Right lobe of liver (tissue), 6 donors: ENCODE measurements at regions not wholly inside any gene's neighbourhood (a gene's known extent, or its start where the extent isn't known, plus 50 kb on each side); places are given as distances from the start of the nearest gene placed in this dataset.

ENCODE experiments used
- ATAC-seq, 4 donors: fragments of 200-7000 bp; cut with Tn5 transposase; one replicate each; pipeline ENCODE4 v1.9.1; 2020; ENCODE audit warnings: mild to moderate bottlenecking in 4 of 4, moderate library complexity in 4 of 4
- DNase-seq, 3 donors: peaks; one replicate each; pipeline ENCODE4 v3.0.0-alpha.2; 2020
- H3K27ac ChIP-seq, 3 donors: fragments of 200-600 bp; one replicate each; pipeline ENCODE4 v1.8.0; 2022
- H3K27me3 ChIP-seq, 2 donors: fragments of 200-600 bp; one replicate each; pipeline ENCODE4 v1.8.0; 2022
- H3K36me3 ChIP-seq, 4 donors: fragments of 200-600 bp; sonication (generic) in 1 of 4; one replicate each; pipeline versions ENCODE4 v1.5.1 to v1.8.0; 2017 to 2022; ENCODE audit warnings: control low read depth in 1 of 4
- H3K4me1 ChIP-seq, 4 donors: fragments of 200-600 bp; sonication (generic) in 1 of 4; one replicate each; pipeline versions ENCODE4 v1.5.1 to v1.8.0; 2017 to 2022; ENCODE audit warnings: control low read depth in 1 of 4
- H3K4me3 ChIP-seq, 3 donors: fragments of 200-600 bp; one replicate each; pipeline ENCODE4 v1.8.0; 2022
- H3K9me3 ChIP-seq, 4 donors: fragments of 200-600 bp; sonication (generic) in 1 of 4; one replicate each; pipeline versions ENCODE4 v1.5.1 to v1.8.0; 2017 to 2022; ENCODE audit warnings: control low read depth in 1 of 4
- POLR2A ChIP-seq: fragments of 450-650 bp; IDR thresholded peaks from one replicate; pipeline ENCODE4 v1.6.1; 2017; ENCODE audit warnings: antibody characterized with exemption, mild to moderate bottlenecking
- WGBS: methylation state at CpG from one replicate; pipeline ENCODE4 v1.1.6; 2018; ENCODE audit warnings: low coverage, low lambda C conversion rate; ENCODE audit not compliant: insufficient coverage; ENCODE audit errors: missing lambda C conversion rate; 5-methylcytosine and 5-hydroxymethylcytosine counted together
- intact Hi-C, 2 donors: fragments of 100-400 bp; cut with DNase I; formaldehyde crosslinking; loops; one replicate each; pipeline versions ENCODE4 v1.11.2 to v1.14.1; 2022
- TF ChIP-seq, protein P1 (sequence below), 4 donors: fragments of 200-600 bp in 3 of 4; fragments of 450-650 bp in 1 of 4; IDR thresholded peaks; one replicate each; pipeline versions ENCODE4 v1.5.1 to v1.8.0; 2016 to 2022; ENCODE audit warnings: antibody characterized with exemption in 4 of 4, mild to moderate bottlenecking in 2 of 4
- donor health status: DM: no; HTN: yes; CAD: no.
- donor health status: DM: no; HTN: no; CAD: no.
- donor health status: DM: no; HTN: no; CAD: no.
- donor health status: DM: no; HTN: yes; CAD: no.
- donor health status: DM: no; HTN: yes; CAD: no.

GRCh38 chr14:24726480-24726879, 92.5 kb upstream of the GZMB start:
- Histone ChIP-seq H3K9me3 (no peaks in the 10 kb centered on the region), H3K36me3 (no peaks in the 10 kb centered on the region), H3K4me1 (no peaks in the 10 kb centered on the region), H3K27ac (no peak overlapping the region), H3K27me3 (peaks cover 0 to 4% of the 10 kb centered on the region in 2 donors), H3K4me3 (no peak overlapping the region)
- no CpG with 5 or more reads among the region's 7 CpGs for WGBS
- DNase-seq: no peak
- no peak for ATAC-seq
- TF ChIP-seq POLR2A: no peak
- TF ChIP-seq, protein P1, sequence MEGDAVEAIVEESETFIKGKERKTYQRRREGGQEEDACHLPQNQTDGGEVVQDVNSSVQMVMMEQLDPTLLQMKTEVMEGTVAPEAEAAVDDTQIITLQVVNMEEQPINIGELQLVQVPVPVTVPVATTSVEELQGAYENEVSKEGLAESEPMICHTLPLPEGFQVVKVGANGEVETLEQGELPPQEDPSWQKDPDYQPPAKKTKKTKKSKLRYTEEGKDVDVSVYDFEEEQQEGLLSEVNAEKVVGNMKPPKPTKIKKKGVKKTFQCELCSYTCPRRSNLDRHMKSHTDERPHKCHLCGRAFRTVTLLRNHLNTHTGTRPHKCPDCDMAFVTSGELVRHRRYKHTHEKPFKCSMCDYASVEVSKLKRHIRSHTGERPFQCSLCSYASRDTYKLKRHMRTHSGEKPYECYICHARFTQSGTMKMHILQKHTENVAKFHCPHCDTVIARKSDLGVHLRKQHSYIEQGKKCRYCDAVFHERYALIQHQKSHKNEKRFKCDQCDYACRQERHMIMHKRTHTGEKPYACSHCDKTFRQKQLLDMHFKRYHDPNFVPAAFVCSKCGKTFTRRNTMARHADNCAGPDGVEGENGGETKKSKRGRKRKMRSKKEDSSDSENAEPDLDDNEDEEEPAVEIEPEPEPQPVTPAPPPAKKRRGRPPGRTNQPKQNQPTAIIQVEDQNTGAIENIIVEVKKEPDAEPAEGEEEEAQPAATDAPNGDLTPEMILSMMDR (IDR thresholded peaks at IDR 0.05): no peak
- intact Hi-C loops: loop anchor here in 1 of 2 donors (10.0 kb wide), 1 partner anchor 408 kb away; no protein-coding TSS in a partner anchor

- H3K4me3 ChIP-seq: no peak overlapping the region
- WGBS: 38% methylated on average over 3 of the region's 3 CpGs
- no peak overlapping the region for H3K27ac ChIP-seq
- ATAC-seq: no peak
- DNase-seq: no peak
- peaks cover 0 to 4% of the 10 kb centered on the region in 2 donors for H3K27me3 ChIP-seq
- no peaks in the 10 kb centered on the region for H3K36me3 ChIP-seq
- intact Hi-C loops: loop anchor here in 1 of 2 donors (10.0 kb wide), 1 partner anchor 409 kb away; no protein-coding TSS in a partner anchor
- no peaks in the 10 kb centered on the region for H3K9me3 ChIP-seq
- no peaks in the 10 kb centered on the region for H3K4me1 ChIP-seq
- TF ChIP-seq, protein P1 (IDR thresholded peaks at IDR 0.05): no peak
- TF ChIP-seq POLR2A: no peak
Observed at GRCh38 chr14:24725311-24725710, 91.3 kb upstream of the GZMB start.

DNA sequence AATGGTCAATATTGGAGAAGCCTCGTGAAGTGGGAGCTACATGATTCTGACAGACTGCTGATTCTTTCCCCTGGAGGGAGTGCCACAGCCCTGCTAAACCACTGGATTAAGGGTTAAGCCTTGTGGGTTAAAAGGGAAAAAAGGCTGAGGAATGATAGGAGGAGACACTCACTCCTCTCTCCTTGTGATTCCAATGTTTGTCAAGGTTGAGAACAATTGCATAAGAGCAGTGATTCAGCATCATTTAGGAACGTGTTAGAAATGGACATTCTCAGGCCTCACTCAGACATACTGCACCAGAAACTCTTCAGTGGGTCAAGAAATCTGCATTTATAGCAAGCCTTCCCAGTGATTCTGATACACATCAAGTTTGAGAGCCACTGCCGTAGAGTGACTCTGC, 87.8 kb upstream of the GZMB start:
- intact Hi-C loops: loop anchor here in 1 of 2 donors (10.0 kb wide), 1 partner anchor 413 kb away; no protein-coding TSS in a partner anchor

DNA sequence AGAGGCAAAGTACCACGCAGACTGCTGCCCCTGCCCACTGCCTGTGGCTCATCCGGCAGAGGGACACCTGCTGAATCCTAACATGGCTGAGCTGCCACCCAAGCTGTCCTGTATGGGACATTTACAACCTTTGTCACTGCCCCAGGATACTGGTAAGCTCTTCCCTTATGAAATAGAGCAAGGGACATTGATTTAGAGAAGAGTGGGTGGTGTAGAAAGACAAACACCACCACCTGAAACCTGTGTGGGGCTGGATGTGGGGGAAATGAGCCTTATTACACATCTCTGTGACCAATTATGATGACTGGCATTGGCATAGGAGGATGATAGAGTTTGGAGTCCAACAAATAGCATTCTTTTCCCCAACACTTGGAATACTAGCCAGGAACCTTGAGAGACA, 81.2 kb upstream of the GZMB start:
- TF ChIP-seq, protein P1 (IDR thresholded peaks at IDR 0.05): no peak
- TF ChIP-seq POLR2A: no peak
- DNase-seq (no peak), ATAC-seq (no peak)
- Histone ChIP-seq H3K4me3 (no peak overlapping the region), H3K27ac (no peak overlapping the region), H3K9me3 (no peaks in the 10 kb centered on the region), H3K36me3 (no peaks in the 10 kb centered on the region), H3K27me3 (no peaks in the 10 kb centered on the region), H3K4me1 (no peaks in the 10 kb centered on the region)
- 51% methylated on average over 2 of the region's 2 CpGs for WGBS
- intact Hi-C loops: no loop called here

More for the DNA sequence above, 87.8 kb upstream of the GZMB start:
- no peak for TF ChIP-seq POLR2A
- TF ChIP-seq, protein P1 (IDR thresholded peaks at IDR 0.05): no peak
- no peak for DNase-seq
- Histone ChIP-seq H3K4me3 (no peak overlapping the region), H3K27me3 (peaks cover 0 to 4% of the 10 kb centered on the region in 2 donors), H3K36me3 (no peaks in the 10 kb centered on the region), H3K9me3 (no peaks in the 10 kb centered on the region), H3K27ac (no peak overlapping the region), H3K4me1 (no peaks in the 10 kb centered on the region)
- no peak for ATAC-seq
- 40% methylated on average over 3 of the region's 3 CpGs for WGBS

DNA sequence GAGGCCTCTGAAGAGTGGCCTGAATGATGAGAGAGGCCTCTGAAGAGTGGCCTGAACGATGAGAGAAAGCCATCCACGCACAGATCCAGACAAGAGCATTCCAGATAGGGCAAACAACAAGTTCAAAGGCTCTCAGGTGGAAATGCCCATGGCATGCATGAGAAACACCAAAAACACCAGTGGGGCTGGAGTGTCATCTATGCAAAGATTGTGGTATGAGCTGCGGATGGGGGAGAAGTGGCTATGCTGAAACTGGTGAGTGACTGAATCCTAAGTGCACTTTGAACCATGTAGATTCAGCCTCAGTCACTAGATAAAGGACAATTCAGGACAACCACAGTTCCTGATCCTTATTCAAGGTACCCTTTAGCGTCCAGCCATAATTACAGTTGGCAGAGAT, 79.4 kb upstream of the GZMB start:
- Histone ChIP-seq H3K4me1 (no peaks in the 10 kb centered on the region), H3K27ac (no peak overlapping the region), H3K9me3 (no peaks in the 10 kb centered on the region), H3K4me3 (no peak overlapping the region), H3K36me3 (no peaks in the 10 kb centered on the region), H3K27me3 (no peaks in the 10 kb centered on the region)
- ATAC-seq: no peak
- WGBS: 69% methylated on average over 4 of the region's 4 CpGs
- TF ChIP-seq, protein P1 (IDR thresholded peaks at IDR 0.05): no peak
- no peak for TF ChIP-seq POLR2A
- intact Hi-C loops: no loop called here
- no peak for DNase-seq
